ENCODE measurements at regions not wholly inside any gene's neighbourhood (a gene's known extent, or its start where the extent isn't known, plus 50 kb on each side); places are given as distances from the start of the nearest gene placed in this dataset.
"Not testable (repeated sequence)": the region's sequence is repeated elsewhere in the genome, so short reads cannot be mapped to it uniquely, and the experiment has no call there.

- no peak for DNase-seq (ENCODE audit: low read depth, low spot score)
Measured at GRCh38 chr5:128722551-128722950, 184.5 kb upstream of the FBN2 start.

GRCh38 chr5:128730021-128730420 is 192.0 kb upstream of the FBN2 start:
- DNase-seq (ENCODE audit: low read depth, low spot score): not testable (repeated sequence)

- not testable (repeated sequence) for DNase-seq (ENCODE audit: low read depth, low spot score)
Measured at GRCh38 chr5:128735656-128736055, 197.6 kb upstream of the FBN2 start.

- peak; percentile 77 for DNase-seq (ENCODE audit: low read depth, low spot score)
Measured at GRCh38 chr5:128736553-128736952, 198.5 kb upstream of the FBN2 start.

GRCh38 chr5:128749136-128749898 is 211.3 kb upstream of the FBN2 start:
- DNase-seq (ENCODE audit: low read depth, low spot score): no peak

- DNase-seq (ENCODE audit: low read depth, low spot score): no peak
Measured at GRCh38 chr5:128750155-128750554, 212.1 kb upstream of the FBN2 start.

- DNase-seq (ENCODE audit: low read depth, low spot score): no peak
Measured at GRCh38 chr5:128757196-128757959, 207.9 kb upstream of the SLC27A6 start.

- DNase-seq (ENCODE audit: low read depth, low spot score): no peak
Measured at GRCh38 chr5:128762661-128763306, 202.5 kb upstream of the SLC27A6 start.

- DNase-seq (ENCODE audit: low read depth, low spot score): no peak
Measured at GRCh38 chr5:128763321-128763720, 202.0 kb upstream of the SLC27A6 start.

- DNase-seq (ENCODE audit: low read depth, low spot score): no peak
Measured at GRCh38 chr5:128764601-128765310, 200.5 kb upstream of the SLC27A6 start.

- DNase-seq (ENCODE audit: low read depth, low spot score): no peak
Measured at GRCh38 chr5:128765448-128766061, 199.7 kb upstream of the SLC27A6 start.

- no peak for DNase-seq (ENCODE audit: low read depth, low spot score)
Measured at GRCh38 chr5:128766406-128766805, 198.9 kb upstream of the SLC27A6 start.

GRCh38 chr5:128770907-128771306 is 194.4 kb upstream of the SLC27A6 start:
- DNase-seq (ENCODE audit: low read depth, low spot score): no peak

- no peak for DNase-seq (ENCODE audit: low read depth, low spot score)
Measured at GRCh38 chr5:128772356-128772755, 192.9 kb upstream of the SLC27A6 start.

GRCh38 chr5:128773378-128773777 is 191.9 kb upstream of the SLC27A6 start:
- peak; percentile 56 for DNase-seq (ENCODE audit: low read depth, low spot score)

GRCh38 chr5:128774605-128775004 is 190.7 kb upstream of the SLC27A6 start:
- DNase-seq (ENCODE audit: low read depth, low spot score): peak; percentile 85

- no peak for DNase-seq (ENCODE audit: low read depth, low spot score)
Measured at GRCh38 chr5:128775558-128775957, 189.7 kb upstream of the SLC27A6 start.

- no peak for DNase-seq (ENCODE audit: low read depth, low spot score)
Measured at GRCh38 chr5:128777052-128777451, 188.2 kb upstream of the SLC27A6 start.

- DNase-seq (ENCODE audit: low read depth, low spot score): peak; percentile 25
Measured at GRCh38 chr5:128778474-128778873, 186.8 kb upstream of the SLC27A6 start.

- peak; percentile 97 for DNase-seq (ENCODE audit: low read depth, low spot score)
Measured at GRCh38 chr5:128782446-128782845, 182.8 kb upstream of the SLC27A6 start.

GRCh38 chr5:128784726-128785125 is 180.6 kb upstream of the SLC27A6 start:
- DNase-seq (ENCODE audit: low read depth, low spot score): no peak
